Endothelial cell (in vitro differentiated cells): ENCODE measurements at regions not wholly inside any gene's neighbourhood (a gene's known extent, or its start where the extent isn't known, plus 50 kb on each side); places are given as distances from the start of the nearest gene placed in this dataset.

Source experiments
- DNase-seq: peaks from one replicate; pipeline ENCODE4 v3.0.0; 2021; ENCODE audit warnings: low spot score
- H3K27ac Mint-ChIP-seq: one replicate; pipeline ENCODE4 v1.8.0; 2021; ENCODE audit warnings: mixed read lengths, inconsistent platforms; ENCODE audit not compliant: unreplicated experiment
- H3K27me3 Mint-ChIP-seq: one replicate; pipeline ENCODE4 v1.8.0; 2021; ENCODE audit warnings: mild to moderate bottlenecking, moderate library complexity, mixed read lengths, inconsistent platforms; ENCODE audit not compliant: unreplicated experiment
- H3K36me3 Mint-ChIP-seq: one replicate; pipeline ENCODE4 v1.8.0; 2021; ENCODE audit warnings: mild to moderate bottlenecking, low read depth, mixed read lengths, inconsistent platforms; ENCODE audit not compliant: unreplicated experiment
- H3K4me1 Mint-ChIP-seq: one replicate; pipeline ENCODE4 v1.8.0; 2021; ENCODE audit warnings: mild to moderate bottlenecking, mixed read lengths, inconsistent platforms; ENCODE audit not compliant: unreplicated experiment
- H3K4me3 Mint-ChIP-seq: one replicate; pipeline ENCODE4 v1.8.0; 2021; ENCODE audit warnings: mild to moderate bottlenecking, mixed read lengths, inconsistent platforms; ENCODE audit not compliant: unreplicated experiment
- H3K9me3 Mint-ChIP-seq: one replicate; pipeline ENCODE4 v1.8.0; 2021; ENCODE audit warnings: mixed read lengths, inconsistent platforms; ENCODE audit not compliant: unreplicated experiment
- CTCF ChIP-seq: fragments of 200-600 bp; sonication (generic); IDR thresholded peaks from one replicate; pipeline ENCODE4 v1.5.0; 2021; ENCODE audit warnings: antibody characterized with exemption; ENCODE audit not compliant: unreplicated experiment

GRCh38 chr2:41293491-41293890 is 754.3 kb upstream of the PKDCC start:
- no peaks in the 10 kb centered on the region for H3K9me3 Mint-ChIP-seq
- H3K27me3 Mint-ChIP-seq = no peaks in the 10 kb centered on the region
- no peak overlapping the region for H3K27ac Mint-ChIP-seq
- H3K4me3 Mint-ChIP-seq = no peak overlapping the region
- no peak for DNase-seq
- TF ChIP-seq CTCF = no peak
- H3K4me1 Mint-ChIP-seq = no peaks in the 10 kb centered on the region
- H3K36me3 Mint-ChIP-seq = no peaks in the 10 kb centered on the region

DNA sequence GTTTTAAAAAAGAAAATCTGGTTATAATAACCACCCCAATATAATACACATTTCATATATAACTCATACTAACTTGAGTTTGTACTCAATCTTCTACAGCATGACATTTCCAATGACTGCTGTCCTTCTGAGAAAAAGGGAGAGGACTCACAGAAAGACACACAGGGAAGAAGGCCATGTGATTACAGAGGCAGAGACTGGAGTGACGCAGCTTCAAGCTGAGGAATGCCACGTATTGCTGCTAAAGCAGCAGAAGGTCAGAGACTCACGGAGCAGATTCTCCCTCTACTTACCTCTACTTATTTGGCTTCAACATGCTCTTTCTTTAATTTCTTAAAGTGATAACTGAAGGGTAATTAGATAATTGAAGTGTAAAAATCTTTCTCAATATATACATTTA is 753.5 kb upstream of the PKDCC start:
- Mint-ChIP-seq H3K27ac (no peak overlapping the region), H3K9me3 (no peaks in the 10 kb centered on the region), H3K4me1 (no peaks in the 10 kb centered on the region), H3K27me3 (no peaks in the 10 kb centered on the region), H3K36me3 (no peaks in the 10 kb centered on the region), H3K4me3 (no peak overlapping the region)
- DNase-seq = no peak
- no peak for TF ChIP-seq CTCF

GRCh38 chr2:41313082-41313481 is 734.7 kb upstream of the PKDCC start:
- Mint-ChIP-seq H3K4me1 (no peaks in the 10 kb centered on the region), H3K27me3 (no peaks in the 10 kb centered on the region), H3K4me3 (no peak overlapping the region), H3K36me3 (no peaks in the 10 kb centered on the region), H3K27ac (no peak overlapping the region), H3K9me3 (no peaks in the 10 kb centered on the region)
- TF ChIP-seq CTCF = no peak
- no peak for DNase-seq

DNA sequence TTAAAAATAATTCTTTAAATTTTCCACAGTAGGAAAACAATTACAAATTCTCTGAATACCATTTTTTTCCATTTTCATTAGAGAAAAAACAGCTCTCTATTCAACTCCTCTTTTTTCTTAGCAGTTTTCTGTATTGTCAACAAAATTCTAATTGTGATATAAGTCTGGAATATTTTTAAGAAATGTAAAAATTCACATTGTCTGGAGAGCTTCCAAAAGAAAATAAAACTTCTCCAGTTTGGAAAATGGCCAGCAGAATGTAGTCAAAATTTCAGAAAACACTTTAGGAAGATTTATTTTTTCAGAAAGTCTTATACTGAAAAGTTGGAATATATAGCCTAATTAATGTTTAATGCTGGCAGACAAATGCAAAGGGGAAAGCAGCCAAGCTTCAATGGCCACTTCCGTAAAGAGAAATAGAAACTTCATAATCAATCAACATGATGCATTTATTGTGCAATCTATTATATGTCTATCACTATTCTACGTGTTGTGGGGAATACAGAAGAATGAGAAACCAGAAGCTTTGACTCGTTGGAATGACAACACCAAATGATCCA is 733.2 kb upstream of the PKDCC start:
- H3K36me3 Mint-ChIP-seq = no peaks in the 10 kb centered on the region
- no peak overlapping the region for H3K4me3 Mint-ChIP-seq
- no peaks in the 10 kb centered on the region for H3K9me3 Mint-ChIP-seq
- no peak for TF ChIP-seq CTCF
- no peak for DNase-seq
- H3K4me1 Mint-ChIP-seq = no peaks in the 10 kb centered on the region
- H3K27ac Mint-ChIP-seq = no peak overlapping the region
- H3K27me3 Mint-ChIP-seq = no peaks in the 10 kb centered on the region

DNA sequence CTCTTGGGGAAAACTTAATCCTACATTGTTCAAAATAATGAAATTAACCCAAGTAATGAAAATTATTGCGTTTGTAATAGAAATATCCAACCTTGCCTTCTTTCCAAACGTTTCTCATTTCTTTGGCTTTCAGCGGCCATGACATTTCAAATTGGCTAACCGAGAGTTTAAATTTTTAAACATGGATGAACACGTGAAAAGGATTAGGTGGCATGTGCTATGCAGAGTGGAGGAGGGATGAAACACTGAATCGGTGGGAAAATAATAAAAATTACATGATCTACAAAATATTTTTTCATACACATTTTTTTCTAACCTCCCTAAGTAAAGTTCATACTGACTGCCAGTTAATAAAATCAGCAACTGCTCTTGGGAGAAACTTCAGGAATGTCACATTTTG is 728.4 kb upstream of the PKDCC start:
- no peak overlapping the region for H3K4me3 Mint-ChIP-seq
- no peaks in the 10 kb centered on the region for H3K36me3 Mint-ChIP-seq
- H3K27me3 Mint-ChIP-seq = no peaks in the 10 kb centered on the region
- no peak overlapping the region for H3K27ac Mint-ChIP-seq
- no peaks in the 10 kb centered on the region for H3K9me3 Mint-ChIP-seq
- DNase-seq = no peak
- no peak for TF ChIP-seq CTCF
- H3K4me1 Mint-ChIP-seq = no peaks in the 10 kb centered on the region
